ENCODE measurements at regions not wholly inside any gene's neighbourhood (a gene's known extent, or its start where the extent isn't known, plus 50 kb on each side); places are given as distances from the start of the nearest gene placed in this dataset.

GRCh38 chr3:103976931-103977339 is 1389.8 kb upstream of the ALCAM start:
- H3K79me2 ChIP-seq (ENCODE audit: insufficient read depth, low read length), result no peaks in the 10 kb centered on the region
- no peaks in the 10 kb centered on the region for H3K9me3 ChIP-seq (ENCODE audit: control insufficient read depth, low read depth, low read length)
- no peak overlapping the region for H2BK120ac ChIP-seq (ENCODE audit: low read depth, low read length, poor library complexity, severe bottlenecking)
- H3K27ac Mint-ChIP-seq, result no peak overlapping the region
- no peak overlapping the region for H2BK20ac ChIP-seq (ENCODE audit: low read depth, low read length, poor library complexity, severe bottlenecking)
- H2AFZ ChIP-seq (ENCODE audit: low read length), result no peak overlapping the region
- H3T11ph ChIP-seq (ENCODE audit: low read length), result no peak overlapping the region
- no peaks in the 10 kb centered on the region for H3K27me3 ChIP-seq (ENCODE audit: insufficient read depth, low read length)
- no peak overlapping the region for H4K8ac ChIP-seq (replicated peaks; ENCODE audit: insufficient read length, low read depth, low read length)
- no peak overlapping the region for H3K4ac ChIP-seq (ENCODE audit: low read depth, low read length)
- H3K4me1 Mint-ChIP-seq, result no peaks in the 10 kb centered on the region
- H3K79me1 ChIP-seq (ENCODE audit: insufficient read depth, low read depth, low read length, poor library complexity, severe bottlenecking), result no peaks in the 10 kb centered on the region
- H3K23ac ChIP-seq (ENCODE audit: insufficient read length, low read depth, low read length), result no peak overlapping the region
- H4K5ac ChIP-seq (ENCODE audit: insufficient read length, low read depth, low read length), result no peak overlapping the region
- no peaks in the 10 kb centered on the region; a peak in 1 of 7 replicates for H3K36me3 Mint-ChIP-seq (ENCODE audit: insufficient read depth in 1 of 3, low read depth in 3 of 3)
- H3K4me3 Mint-ChIP-seq, result no peak overlapping the region
- no peak overlapping the region for H2BK12ac ChIP-seq (ENCODE audit: insufficient read length, low read depth, low read length)
- no peaks in the 10 kb centered on the region for H3K23me2 ChIP-seq (ENCODE audit: insufficient read length, low read depth, low read length, poor library complexity, severe bottlenecking)
- H3K56ac ChIP-seq (ENCODE audit: insufficient read length, low read depth, low read length), result no peak overlapping the region
- no peak overlapping the region for H3K4me2 ChIP-seq (ENCODE audit: insufficient read depth, insufficient read length, low read length)
- WGBS (ENCODE audit: extremely low coverage, insufficient read length, low lambda C conversion rate), result no CpG with 5 or more reads among the region's 1 CpG
- no peak overlapping the region for H2BK5ac ChIP-seq (ENCODE audit: insufficient read length, low read length)
- H4K20me1 ChIP-seq (ENCODE audit: control insufficient read depth, insufficient read depth, insufficient read length), result no peaks in the 10 kb centered on the region
- TF ChIP-seq, protein P1, sequence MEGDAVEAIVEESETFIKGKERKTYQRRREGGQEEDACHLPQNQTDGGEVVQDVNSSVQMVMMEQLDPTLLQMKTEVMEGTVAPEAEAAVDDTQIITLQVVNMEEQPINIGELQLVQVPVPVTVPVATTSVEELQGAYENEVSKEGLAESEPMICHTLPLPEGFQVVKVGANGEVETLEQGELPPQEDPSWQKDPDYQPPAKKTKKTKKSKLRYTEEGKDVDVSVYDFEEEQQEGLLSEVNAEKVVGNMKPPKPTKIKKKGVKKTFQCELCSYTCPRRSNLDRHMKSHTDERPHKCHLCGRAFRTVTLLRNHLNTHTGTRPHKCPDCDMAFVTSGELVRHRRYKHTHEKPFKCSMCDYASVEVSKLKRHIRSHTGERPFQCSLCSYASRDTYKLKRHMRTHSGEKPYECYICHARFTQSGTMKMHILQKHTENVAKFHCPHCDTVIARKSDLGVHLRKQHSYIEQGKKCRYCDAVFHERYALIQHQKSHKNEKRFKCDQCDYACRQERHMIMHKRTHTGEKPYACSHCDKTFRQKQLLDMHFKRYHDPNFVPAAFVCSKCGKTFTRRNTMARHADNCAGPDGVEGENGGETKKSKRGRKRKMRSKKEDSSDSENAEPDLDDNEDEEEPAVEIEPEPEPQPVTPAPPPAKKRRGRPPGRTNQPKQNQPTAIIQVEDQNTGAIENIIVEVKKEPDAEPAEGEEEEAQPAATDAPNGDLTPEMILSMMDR (conservative IDR thresholded peaks at IDR 0.05), result no peak
- DNase-seq, result no peak
- H3K27ac ChIP-seq (ENCODE audit: insufficient read length, low read depth, low read length), result no peak overlapping the region
- no peak overlapping the region for H2BK15ac ChIP-seq (ENCODE audit: low read depth, low read length)
- H3K4me1 ChIP-seq (ENCODE audit: insufficient read depth, low read length), result no peaks in the 10 kb centered on the region
- no peak overlapping the region for H2AK5ac ChIP-seq (ENCODE audit: insufficient read length, low read length)
- no peak overlapping the region for H3K14ac ChIP-seq (ENCODE audit: insufficient read depth, low read length)
- no peak overlapping the region for H3K18ac ChIP-seq (ENCODE audit: insufficient read length, low read depth, low read length)
- no peak overlapping the region for H4K91ac ChIP-seq (ENCODE audit: insufficient read length, low read depth, low read length)
- peaks cover 4 to 9% of the 10 kb centered on the region in 2 experiments; a peak in 4 of 5 replicates for H3K9me3 Mint-ChIP-seq
- H3K9ac ChIP-seq (ENCODE audit: extremely low read depth, insufficient read length, low read length), result no peak overlapping the region
- H3K27me3 Mint-ChIP-seq (ENCODE audit: low read depth), result no peaks in the 10 kb centered on the region
